ENCODE measurements at regions not wholly inside any gene's neighbourhood (a gene's known extent, or its start where the extent isn't known, plus 50 kb on each side); places are given as distances from the start of the nearest gene placed in this dataset.

- Histone ChIP-seq H3K4me3 (no peak overlapping the region), H3K27ac (no peak overlapping the region), H3K27me3 (ENCODE audit: insufficient read depth in 3 of 3, low read length in 2 of 3) (no peaks in the 10 kb centered on the region), H3K36me3 (ENCODE audit: insufficient read depth in 1 of 2, low read depth in 1 of 2) (no peaks in the 10 kb centered on the region), H3K9me3 (no peaks in the 10 kb centered on the region), H3K4me1 (peaks cover 4% of the 10 kb centered on the region)
- WGBS, 3 donors, result 85 to 92% (median 90%) methylated on average over 7 of the region's 7 CpGs
- DNase-seq (no peak), ATAC-seq (no peak)
- intact Hi-C loops (cut with DNase I), result loop anchor here (2.0 to 10.0 kb wide), 4 partner anchors 301 to 1381 kb away; partner anchors contain the start of gene KLF12 (in 2 of the 2)
- no peak for TF ChIP-seq CTCF (IDR thresholded peaks at IDR 0.05)
Measured at GRCh38 chr13:73833325-73834070, 300.7 kb downstream of the KLF12 start.

GRCh38 chr13:73832825-73833224, 301.4 kb downstream of the KLF12 start:
- no peak for DNase-seq
- intact Hi-C loops (cut with DNase I), result loop anchor here (5.0 to 10.0 kb wide), 3 partner anchors 302 to 1382 kb away; partner anchors contain the start of gene KLF12 (in 2 of the 2)
- WGBS, 3 donors, result 78 to 96% (median 94%) methylated on average over 3 of the region's 3 CpGs
- TF ChIP-seq CTCF (IDR thresholded peaks at IDR 0.05), result no peak
- Histone ChIP-seq H3K36me3 (ENCODE audit: insufficient read depth in 1 of 2, low read depth in 1 of 2) (no peaks in the 10 kb centered on the region), H3K9me3 (no peaks in the 10 kb centered on the region), H3K4me1 (peaks cover 4% of the 10 kb centered on the region), H3K4me3 (no peak overlapping the region), H3K27ac (no peak overlapping the region), H3K27me3 (ENCODE audit: insufficient read depth in 3 of 3, low read length in 2 of 3) (no peaks in the 10 kb centered on the region)
- ATAC-seq, result no peak

GRCh38 chr13:73832128-73832588, 302.0 kb downstream of the KLF12 start:
- H3K27ac ChIP-seq, result no peak overlapping the region
- intact Hi-C loops (cut with DNase I), result loop anchor here (5.0 to 10.0 kb wide), 3 partner anchors 303 to 1383 kb away; partner anchors contain the start of gene KLF12 (in 2 of the 2)
- H3K4me3 ChIP-seq, result no peak overlapping the region
- TF ChIP-seq CTCF (IDR thresholded peaks at IDR 0.05), result no peak
- no peaks in the 10 kb centered on the region for H3K27me3 ChIP-seq (ENCODE audit: insufficient read depth in 3 of 3, low read length in 2 of 3)
- no peaks in the 10 kb centered on the region for H3K36me3 ChIP-seq (ENCODE audit: insufficient read depth in 1 of 2, low read depth in 1 of 2)
- no peaks in the 10 kb centered on the region for H3K9me3 ChIP-seq
- H3K4me1 ChIP-seq, result peaks cover 4% of the 10 kb centered on the region
- DNase-seq (no peak), ATAC-seq (no peak)
- 86 to 91% (median 88%) methylated on average over 4 of the region's 4 CpGs for WGBS, 3 donors

GRCh38 chr13:73829416-73829815, 304.8 kb downstream of the KLF12 start:
- Histone ChIP-seq H3K9me3 (no peaks in the 10 kb centered on the region), H3K27ac (no peak overlapping the region), H3K4me3 (no peak overlapping the region), H3K27me3 (ENCODE audit: insufficient read depth in 3 of 3, low read length in 2 of 3) (no peaks in the 10 kb centered on the region), H3K4me1 (no peaks in the 10 kb centered on the region), H3K36me3 (ENCODE audit: insufficient read depth in 1 of 2, low read depth in 1 of 2) (no peaks in the 10 kb centered on the region)
- WGBS, 3 donors, result 94 to 96% (median 95%) methylated on average over 1 of the region's 1 CpG
- DNase-seq, result no peak
- intact Hi-C loops (cut with DNase I), result loop anchor here in 1 of 2 donors (5.0 kb wide), 1 partner anchor 72 kb away; no protein-coding TSS in a partner anchor
- no peak for TF ChIP-seq CTCF (IDR thresholded peaks at IDR 0.05)
- no peak for ATAC-seq
